ENCODE measurements at regions not wholly inside any gene's neighbourhood (a gene's known extent, or its start where the extent isn't known, plus 50 kb on each side); places are given as distances from the start of the nearest gene placed in this dataset.
A peak's percentile ranks its signal among the peaks of the same experiment; 100 is the strongest.

- TF ChIP-seq CTCF (conservative IDR thresholded peaks at IDR 0.05; ENCODE audit: control insufficient read depth, insufficient read depth, low read depth, low read length) = no peak
- no peak overlapping the region for H3K4me3 ChIP-seq (ENCODE audit: control insufficient read depth, low read depth, low read length)
- DNase-seq (ENCODE audit: low read depth) = peak; percentile 53
Measured at GRCh38 chr20:51116765-51117686, 94.1 kb upstream of the KCNG1 start.

- no peak for TF ChIP-seq CTCF (conservative IDR thresholded peaks at IDR 0.05; ENCODE audit: control insufficient read depth, insufficient read depth, low read depth, low read length)
Measured at GRCh38 chr20:51111290-51111689, 88.4 kb upstream of the KCNG1 start.

GRCh38 chr20:51108638-51109363 lies 85.9 kb upstream of the KCNG1 start:
- TF ChIP-seq CTCF (conservative IDR thresholded peaks at IDR 0.05; ENCODE audit: control insufficient read depth, insufficient read depth, low read depth, low read length) = no peak
- DNase-seq (ENCODE audit: low read depth) = no peak
- H3K4me3 ChIP-seq (ENCODE audit: control insufficient read depth, low read depth, low read length) = no peak overlapping the region

More at GRCh38 chr20:51111290-51111689, 88.4 kb upstream of the KCNG1 start:
- DNase-seq (ENCODE audit: low read depth) = no peak
- no peak overlapping the region for H3K4me3 ChIP-seq (ENCODE audit: control insufficient read depth, low read depth, low read length)

- DNase-seq (ENCODE audit: low read depth) = no peak
- no peak overlapping the region for H3K4me3 ChIP-seq (ENCODE audit: control insufficient read depth, low read depth, low read length)
- no peak for TF ChIP-seq CTCF (conservative IDR thresholded peaks at IDR 0.05; ENCODE audit: control insufficient read depth, insufficient read depth, low read depth, low read length)
Measured at GRCh38 chr20:51106011-51106410, 83.1 kb upstream of the KCNG1 start.

GRCh38 chr20:51104960-51105920 lies 82.3 kb upstream of the KCNG1 start:
- H3K4me3 ChIP-seq (ENCODE audit: control insufficient read depth, low read depth, low read length) = no peak overlapping the region
- no peak for DNase-seq (ENCODE audit: low read depth)
- no peak for TF ChIP-seq CTCF (conservative IDR thresholded peaks at IDR 0.05; ENCODE audit: control insufficient read depth, insufficient read depth, low read depth, low read length)

- DNase-seq (ENCODE audit: low read depth) = no peak
- H3K4me3 ChIP-seq (ENCODE audit: control insufficient read depth, low read depth, low read length) = no peak overlapping the region
- TF ChIP-seq CTCF (conservative IDR thresholded peaks at IDR 0.05; ENCODE audit: control insufficient read depth, insufficient read depth, low read depth, low read length) = no peak
Measured at GRCh38 chr20:51100617-51101016, 77.7 kb upstream of the KCNG1 start.
